ENCODE measurements at regions not wholly inside any gene's neighbourhood (a gene's known extent, or its start where the extent isn't known, plus 50 kb on each side); places are given as distances from the start of the nearest gene placed in this dataset.
"Not testable (repeated sequence)": the region's sequence is repeated elsewhere in the genome, so short reads cannot be mapped to it uniquely, and the experiment has no call there.

DNA sequence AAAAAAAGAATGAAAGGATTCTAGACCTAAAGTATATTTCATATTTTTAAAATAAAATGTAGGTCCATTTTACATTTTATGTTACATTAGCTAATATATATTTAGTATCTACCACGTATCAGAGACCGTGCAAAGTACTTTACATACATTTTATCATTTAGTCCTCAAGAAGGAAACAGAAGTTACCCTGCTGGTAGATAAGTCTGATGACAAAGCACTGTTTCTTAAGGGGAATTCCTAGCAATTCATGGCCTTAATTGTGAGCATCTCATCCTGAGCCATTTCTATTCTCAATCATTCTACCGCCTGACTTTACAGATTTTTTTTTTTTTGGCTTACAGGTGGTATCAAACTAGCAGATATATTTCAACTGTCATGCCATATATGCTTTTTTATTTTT, 367.7 kb downstream of the PRELID2 start:
- DNase-seq (ENCODE audit: insufficient read length, low spot score) (no peak), FAIRE-seq (no peak)

DNA sequence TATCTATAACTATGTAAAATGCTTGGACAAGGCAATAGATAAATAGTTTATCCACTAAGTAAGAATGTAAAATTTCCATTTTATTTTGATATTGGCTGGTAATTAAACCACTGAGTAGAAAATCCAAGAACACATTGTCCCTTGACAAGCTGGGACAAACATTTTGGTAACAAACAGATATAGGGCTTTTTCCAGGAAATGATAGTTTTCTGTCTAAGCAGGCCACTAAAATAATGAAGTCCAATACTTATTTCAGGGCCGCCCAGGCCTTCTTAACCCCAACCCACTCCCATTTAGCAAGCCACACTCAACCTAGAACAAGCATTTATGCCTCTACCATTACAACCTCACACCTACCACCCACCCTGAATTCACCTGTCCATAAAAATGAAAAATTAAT, 368.6 kb downstream of the PRELID2 start:
- FAIRE-seq, result no peak
- no peak for DNase-seq (ENCODE audit: insufficient read length, low spot score)

- FAIRE-seq (no peak), DNase-seq (ENCODE audit: insufficient read length, low spot score) (no peak)
Observed at GRCh38 chr5:145465474-145466263, 369.5 kb downstream of the PRELID2 start.

- no peak for FAIRE-seq
- no peak for DNase-seq (ENCODE audit: insufficient read length, low spot score)
Observed at GRCh38 chr5:145464171-145464570, 371.0 kb downstream of the PRELID2 start.

DNA sequence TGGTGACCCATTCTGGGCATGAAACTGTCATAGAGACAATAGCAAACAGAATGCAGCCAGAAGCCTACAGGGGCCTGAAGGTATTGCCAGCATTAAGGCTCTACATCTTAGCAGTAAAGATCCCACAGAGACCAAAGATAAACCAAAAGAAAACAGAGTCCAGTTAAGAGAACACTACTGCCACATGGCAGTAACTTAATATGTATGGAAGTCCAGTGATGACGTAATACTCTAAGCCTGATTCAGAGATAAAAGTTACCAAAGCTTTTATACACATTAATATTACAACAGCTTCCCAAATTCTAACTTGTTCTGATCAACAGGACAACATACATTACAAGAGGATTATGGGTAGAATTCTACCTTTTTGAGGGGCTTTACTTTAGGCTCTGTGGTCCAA, 371.5 kb downstream of the PRELID2 start:
- FAIRE-seq (no peak), DNase-seq (ENCODE audit: insufficient read length, low spot score) (no peak)

DNA sequence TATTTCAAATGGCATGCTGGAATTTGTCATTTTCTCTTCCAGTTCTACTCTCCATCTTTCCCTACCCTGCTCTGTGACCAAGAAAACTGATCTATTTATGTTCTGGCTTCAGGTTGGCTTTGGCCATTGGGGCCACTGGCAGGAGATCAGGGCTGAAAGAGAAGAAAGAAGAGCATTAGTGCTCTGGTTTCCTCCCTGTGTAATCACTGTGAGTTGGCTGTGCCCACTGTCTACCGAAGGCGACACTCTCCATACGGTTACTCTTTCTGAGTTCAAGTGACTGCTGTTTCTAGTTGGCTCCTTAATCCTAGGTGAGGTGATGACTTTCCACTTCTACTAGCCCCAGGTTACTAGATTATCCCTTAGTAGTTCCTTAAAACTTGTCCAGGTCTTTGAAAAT, 372.6 kb downstream of the PRELID2 start:
- no peak for FAIRE-seq
- no peak for DNase-seq (ENCODE audit: insufficient read length, low spot score)

- no peak for FAIRE-seq
- DNase-seq (ENCODE audit: insufficient read length, low spot score), result no peak
Observed at GRCh38 chr5:145450286-145450885, 384.8 kb downstream of the PRELID2 start.

DNA sequence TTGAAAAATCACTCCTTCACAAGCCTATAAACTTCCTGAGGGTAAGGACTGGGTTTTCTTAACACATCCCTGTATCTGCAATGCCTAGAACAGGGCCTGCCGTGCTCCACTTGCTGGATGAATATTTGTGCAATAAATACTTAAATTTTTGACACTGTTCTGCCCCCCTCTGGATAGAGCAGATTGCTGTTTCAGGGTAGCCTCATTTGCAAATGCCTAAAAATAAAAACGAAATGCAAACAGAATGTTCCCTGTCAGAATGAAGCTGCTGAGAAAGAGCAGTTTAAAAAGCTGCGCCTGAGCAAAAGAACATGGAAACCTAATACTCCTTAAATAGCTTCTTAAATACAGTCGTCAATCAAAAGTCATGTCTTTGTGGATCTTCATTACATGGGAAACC, 385.3 kb downstream of the PRELID2 start:
- DNase-seq (ENCODE audit: insufficient read length, low spot score) (no peak), FAIRE-seq (no peak)

DNA sequence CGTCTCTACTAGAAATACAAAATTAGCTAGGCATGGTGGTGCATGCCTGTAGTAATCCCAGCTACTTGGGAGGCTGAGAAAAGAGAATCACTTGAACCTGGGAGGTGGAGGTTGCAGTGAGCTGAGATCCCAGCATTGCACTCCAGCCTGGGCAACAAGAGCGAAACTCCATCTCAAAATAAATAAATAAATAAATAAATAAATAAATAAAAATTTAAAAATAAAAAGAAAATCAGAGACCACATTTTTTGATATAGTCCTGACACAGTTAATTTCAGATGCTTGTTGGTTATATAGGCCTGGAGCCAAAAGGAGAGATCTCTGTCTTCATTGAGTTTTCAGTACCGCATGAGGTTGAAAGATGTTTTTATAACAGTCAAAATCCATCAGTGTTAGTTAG, 388.3 kb downstream of the PRELID2 start:
- FAIRE-seq; DNase-seq (ENCODE audit: insufficient read length, low spot score): not testable (repeated sequence)

- DNase-seq (ENCODE audit: insufficient read length, low spot score), result no peak
- FAIRE-seq, result no peak
Observed at GRCh38 chr5:145446412-145446811, 388.7 kb downstream of the PRELID2 start.

GRCh38 chr5:145445027-145445426, 390.1 kb downstream of the PRELID2 start:
- FAIRE-seq (no peak), DNase-seq (ENCODE audit: insufficient read length, low spot score) (no peak)

DNA sequence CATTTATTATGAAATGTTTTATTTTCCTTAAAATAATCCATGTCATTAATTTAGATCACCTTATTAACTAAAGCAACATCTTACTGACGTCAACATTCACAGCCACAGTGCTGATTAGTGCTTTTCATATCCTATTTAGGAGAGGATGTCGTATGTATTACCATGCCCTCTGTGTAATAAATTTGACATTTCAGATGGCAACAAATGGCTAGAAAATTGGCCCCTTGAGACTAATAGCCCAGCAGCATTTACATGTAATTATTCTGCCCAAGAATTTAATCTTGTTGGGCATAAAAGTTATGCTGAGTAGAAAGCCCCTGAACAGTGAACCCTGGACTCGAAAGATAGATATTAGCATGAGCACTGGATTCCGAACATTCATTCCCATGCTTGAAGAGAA, 391.2 kb downstream of the PRELID2 start:
- DNase-seq (ENCODE audit: insufficient read length, low spot score), result no peak
- FAIRE-seq, result no peak

DNA sequence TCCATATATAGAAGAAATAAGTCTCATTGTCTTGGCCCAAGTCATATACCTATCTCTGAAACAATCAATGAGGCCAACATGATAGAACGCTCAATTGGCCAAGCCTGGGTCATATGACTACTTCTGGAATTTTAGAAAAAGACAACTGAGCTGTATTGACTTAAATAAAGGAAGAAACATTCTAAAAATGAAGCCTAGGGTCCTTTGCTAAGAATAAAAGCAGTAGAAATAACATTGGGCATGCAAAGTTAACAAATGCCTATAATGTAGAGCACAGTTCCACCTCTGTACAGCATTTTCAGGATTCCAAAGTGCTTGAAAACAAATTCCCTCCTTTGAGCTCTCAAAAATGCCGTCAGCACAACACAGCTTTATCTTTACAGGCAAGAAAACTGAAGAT, 391.8 kb downstream of the PRELID2 start:
- DNase-seq (ENCODE audit: insufficient read length, low spot score) (no peak), FAIRE-seq (no peak)

GRCh38 chr5:145442661-145443060, 392.5 kb downstream of the PRELID2 start:
- DNase-seq (ENCODE audit: insufficient read length, low spot score); FAIRE-seq: not testable (repeated sequence)

DNA sequence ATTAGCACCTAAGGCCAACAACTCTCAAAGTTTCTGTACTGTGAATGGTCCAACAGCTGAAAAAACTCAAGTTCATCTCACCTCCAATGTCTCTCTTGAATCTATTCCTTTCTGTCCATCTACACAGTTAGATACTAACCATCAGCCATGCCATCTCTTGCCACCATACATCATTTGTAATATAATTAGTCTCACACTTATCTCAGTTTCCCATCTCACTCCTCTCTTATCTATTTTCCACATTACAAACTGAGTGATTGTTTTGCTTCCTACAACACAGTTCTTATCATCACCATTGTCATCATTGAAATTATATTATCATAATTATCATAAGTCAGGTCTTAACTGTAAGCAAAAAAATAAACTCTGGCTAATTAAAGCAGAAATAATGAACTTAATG, 393.9 kb downstream of the PRELID2 start:
- DNase-seq (ENCODE audit: insufficient read length, low spot score), result no peak
- no peak for FAIRE-seq

- DNase-seq (ENCODE audit: insufficient read length, low spot score) (no peak), FAIRE-seq (no peak)
Observed at GRCh38 chr5:145437627-145438026, 397.5 kb downstream of the PRELID2 start.

DNA sequence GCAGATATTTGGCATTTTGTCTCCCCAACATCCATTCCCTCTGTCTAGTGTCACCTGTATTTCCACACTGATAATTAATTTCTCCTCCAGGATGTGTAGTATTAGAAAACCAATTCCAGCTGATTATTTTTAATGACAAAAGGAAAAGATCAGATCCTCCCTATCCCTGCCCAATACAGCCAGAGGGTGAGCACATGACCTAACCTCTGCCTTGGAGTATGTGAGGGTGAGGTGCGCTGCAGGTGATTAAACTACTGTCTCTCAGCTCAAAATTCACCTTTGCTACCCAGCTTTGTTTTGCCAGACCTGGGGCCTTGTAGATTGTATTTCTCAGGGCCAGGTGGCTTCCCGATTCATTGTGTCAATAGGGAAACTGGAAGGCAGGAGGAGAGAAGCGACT, 402.1 kb downstream of the PRELID2 start:
- DNase-seq (ENCODE audit: insufficient read length, low spot score) (no peak), FAIRE-seq (no peak)

DNA sequence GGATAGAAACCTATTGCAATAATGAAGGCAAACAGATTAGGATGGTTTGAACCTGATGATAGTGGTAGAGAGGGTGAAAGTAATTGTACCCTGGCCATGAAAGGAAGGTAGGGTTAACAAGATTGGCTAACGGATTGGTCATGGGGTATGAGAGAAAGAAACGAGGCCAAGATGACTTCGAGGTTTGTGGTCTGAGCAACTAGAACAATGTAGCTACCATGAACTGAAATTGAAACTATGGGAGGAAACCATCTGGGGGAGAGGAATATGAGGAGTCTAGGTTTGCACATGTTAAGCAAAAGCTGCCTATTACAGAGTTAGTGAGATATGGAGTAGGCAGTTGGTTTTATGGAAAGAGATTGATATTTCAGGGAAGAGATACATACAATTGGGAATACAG, 406.0 kb downstream of the PRELID2 start:
- FAIRE-seq (no peak), DNase-seq (ENCODE audit: insufficient read length, low spot score) (no peak)

DNA sequence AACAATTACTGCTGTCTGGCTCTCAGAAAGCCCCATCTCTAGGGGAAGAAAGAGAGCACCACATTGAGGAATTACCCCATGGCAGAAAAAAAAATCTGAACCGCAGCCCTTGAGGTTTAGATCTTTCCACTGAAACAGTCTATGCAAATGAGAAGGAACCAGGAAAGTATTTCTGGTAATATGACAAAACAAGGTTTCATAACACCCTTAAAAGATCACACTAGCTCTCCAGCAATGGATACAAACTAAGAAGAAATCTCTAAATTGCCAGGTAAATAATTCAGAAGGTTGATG, 427.1 kb downstream of the PRELID2 start:
- FAIRE-seq (no peak), DNase-seq (ENCODE audit: insufficient read length, low spot score) (no peak)

- no peak for FAIRE-seq
- DNase-seq (ENCODE audit: insufficient read length, low spot score), result no peak
Observed at GRCh38 chr5:145407300-145408047, 427.7 kb downstream of the PRELID2 start.

- FAIRE-seq (no peak), DNase-seq (ENCODE audit: insufficient read length, low spot score) (no peak)
Observed at GRCh38 chr5:145403992-145404391, 431.1 kb downstream of the PRELID2 start.

DNA sequence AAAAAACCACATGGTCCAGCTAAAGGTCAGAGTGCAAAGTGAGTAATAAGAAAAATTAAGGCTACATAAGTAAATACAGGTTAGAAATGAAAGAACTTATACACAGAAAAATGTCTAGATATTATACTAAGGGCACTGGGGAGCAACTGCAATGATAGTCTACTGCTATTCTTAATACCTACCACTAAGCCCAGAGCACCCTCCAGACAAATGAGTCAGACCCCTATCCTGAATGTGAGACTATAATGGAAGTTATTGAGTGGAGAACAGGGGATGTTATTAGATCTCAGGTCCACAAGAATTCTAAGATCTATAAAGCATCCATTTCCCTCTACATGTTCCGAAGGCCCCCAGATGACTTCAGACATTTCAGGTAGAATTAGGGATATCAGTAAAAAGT, 438.3 kb downstream of the PRELID2 start:
- DNase-seq (ENCODE audit: insufficient read length, low spot score) (no peak), FAIRE-seq (no peak)
